ENCODE measurements at regions not wholly inside any gene's neighbourhood (a gene's known extent, or its start where the extent isn't known, plus 50 kb on each side); places are given as distances from the start of the nearest gene placed in this dataset.

DNA sequence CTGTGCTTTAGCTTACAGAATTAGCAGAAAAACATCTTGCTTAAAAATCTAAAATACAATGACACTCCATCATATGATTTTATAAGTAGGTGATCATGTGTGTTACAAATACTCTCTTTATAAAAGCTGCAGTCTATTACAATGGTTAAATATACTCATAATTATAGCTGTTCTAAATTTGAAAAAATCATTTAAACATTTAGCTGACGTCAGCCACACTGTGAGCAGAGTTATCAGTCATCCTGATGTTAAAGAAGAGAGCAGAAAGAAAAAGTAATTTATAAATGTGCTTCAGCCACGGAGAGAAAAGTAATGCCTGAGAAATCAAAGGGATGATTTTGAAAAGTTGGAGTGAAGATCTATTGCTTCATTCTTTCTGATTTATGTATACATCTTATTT lies 1325.9 kb upstream of the B3GALT2 start:
- Histone ChIP-seq H3K4me1 (no peaks in the 10 kb centered on the region), H3K27ac (no peak overlapping the region), H3K9me3 (no peaks in the 10 kb centered on the region), H3K27me3 (ENCODE audit: low read depth) (no peaks in the 10 kb centered on the region), H3K4me3 (no peak overlapping the region), H3K36me3 (no peaks in the 10 kb centered on the region)
- ATAC-seq (no peak), DNase-seq (no peak)
- intact Hi-C loops (cut with DNase I), result no loop called here
- no peak for TF ChIP-seq CTCF (IDR thresholded peaks at IDR 0.05)

- H3K27ac ChIP-seq, result no peak overlapping the region
- no peaks in the 10 kb centered on the region for H3K4me1 ChIP-seq
- ATAC-seq (no peak), DNase-seq (no peak)
- H3K36me3 ChIP-seq, result no peaks in the 10 kb centered on the region
- H3K4me3 ChIP-seq, result no peak overlapping the region
- H3K9me3 ChIP-seq, result no peaks in the 10 kb centered on the region
- no peaks in the 10 kb centered on the region for H3K27me3 ChIP-seq (ENCODE audit: low read depth)
- no peak for TF ChIP-seq CTCF (IDR thresholded peaks at IDR 0.05)
- intact Hi-C loops (cut with DNase I), result no loop called here
Observed at GRCh38 chr1:194503209-194503608, 1316.8 kb upstream of the B3GALT2 start.

DNA sequence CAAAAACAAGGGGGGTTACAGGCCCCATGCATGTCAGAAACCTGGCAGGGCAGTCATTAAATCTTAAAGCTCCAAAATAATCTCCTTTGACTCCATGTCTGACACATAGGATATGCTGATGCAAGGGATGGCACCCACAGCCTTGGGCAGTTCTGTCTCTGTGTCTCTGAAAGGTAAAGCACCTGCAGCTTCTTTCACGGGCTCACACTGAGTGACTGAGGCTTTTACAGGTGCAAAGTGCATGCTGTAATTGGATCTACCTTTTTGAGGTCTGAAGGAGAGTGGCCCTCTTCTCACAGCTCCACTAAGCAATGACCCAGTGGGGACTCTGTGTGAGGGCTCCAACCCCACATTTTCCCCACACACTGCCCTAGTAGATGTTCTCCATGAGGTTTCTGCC lies 1309.0 kb upstream of the B3GALT2 start:
- Histone ChIP-seq H3K4me3 (no peak overlapping the region), H3K36me3 (no peaks in the 10 kb centered on the region), H3K9me3 (no peaks in the 10 kb centered on the region), H3K27ac (no peak overlapping the region), H3K4me1 (no peaks in the 10 kb centered on the region), H3K27me3 (ENCODE audit: low read depth) (no peaks in the 10 kb centered on the region)
- intact Hi-C loops (cut with DNase I), result no loop called here
- ATAC-seq (no peak), DNase-seq (no peak)
- TF ChIP-seq CTCF (IDR thresholded peaks at IDR 0.05), result no peak

- H3K27me3 ChIP-seq (ENCODE audit: low read depth), result no peaks in the 10 kb centered on the region
- no peak for TF ChIP-seq CTCF (IDR thresholded peaks at IDR 0.05)
- H3K27ac ChIP-seq, result no peak overlapping the region
- no peaks in the 10 kb centered on the region for H3K36me3 ChIP-seq
- no peak overlapping the region for H3K4me3 ChIP-seq
- ATAC-seq, result no peak
- H3K4me1 ChIP-seq, result no peaks in the 10 kb centered on the region
- no peak for DNase-seq
- H3K9me3 ChIP-seq, result no peaks in the 10 kb centered on the region
- intact Hi-C loops (cut with DNase I), result no loop called here
Observed at GRCh38 chr1:194487172-194487571, 1300.8 kb upstream of the B3GALT2 start.

DNA sequence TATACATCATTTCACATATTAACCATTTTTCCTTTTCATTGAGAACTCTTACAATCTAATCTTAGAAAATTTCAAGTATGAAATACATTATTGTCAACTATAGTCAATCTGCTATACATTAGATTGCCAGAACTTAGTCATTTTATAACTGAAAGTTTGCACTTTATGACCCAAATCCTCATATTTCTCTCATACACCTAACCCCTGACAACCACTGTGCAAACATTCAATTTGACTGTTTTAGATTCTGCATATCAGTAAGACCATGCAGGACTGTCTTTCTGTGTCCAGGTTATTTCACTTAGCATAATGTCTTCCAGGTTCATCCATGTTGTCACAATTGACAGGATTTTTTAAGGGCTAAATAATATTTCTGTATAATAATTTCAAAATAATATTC lies 1299.0 kb upstream of the B3GALT2 start:
- Histone ChIP-seq H3K27ac (no peak overlapping the region), H3K4me1 (no peaks in the 10 kb centered on the region), H3K9me3 (no peaks in the 10 kb centered on the region), H3K36me3 (no peaks in the 10 kb centered on the region), H3K27me3 (ENCODE audit: low read depth) (no peaks in the 10 kb centered on the region), H3K4me3 (no peak overlapping the region)
- ATAC-seq, result no peak
- no peak for DNase-seq
- intact Hi-C loops (cut with DNase I), result no loop called here
- TF ChIP-seq CTCF (IDR thresholded peaks at IDR 0.05), result no peak

- Histone ChIP-seq H3K36me3 (no peaks in the 10 kb centered on the region), H3K27ac (no peak overlapping the region), H3K9me3 (no peaks in the 10 kb centered on the region), H3K4me1 (no peaks in the 10 kb centered on the region), H3K4me3 (no peak overlapping the region), H3K27me3 (ENCODE audit: low read depth) (no peaks in the 10 kb centered on the region)
- no peak for TF ChIP-seq CTCF (IDR thresholded peaks at IDR 0.05)
- intact Hi-C loops (cut with DNase I), result no loop called here
- ATAC-seq, result no peak
- DNase-seq, result no peak
Observed at GRCh38 chr1:194478731-194479130, 1292.3 kb upstream of the B3GALT2 start.
